ENCODE measurements at regions not wholly inside any gene's neighbourhood (a gene's known extent, or its start where the extent isn't known, plus 50 kb on each side); places are given as distances from the start of the nearest gene placed in this dataset.

GRCh38 chr7:110358028-110358427, 732.9 kb upstream of the LRRN3 start:
- TF ChIP-seq CTCF (IDR thresholded peaks at IDR 0.05; ENCODE audit: low read depth, low read length, poor library complexity, severe bottlenecking) (no peak), EZH2phosphoT487 (IDR thresholded peaks at IDR 0.05; ENCODE audit: borderline replicate concordance, low read length) (no peak)
